GM20000 (cell line): ENCODE measurements at regions not wholly inside any gene's neighbourhood (a gene's known extent, or its start where the extent isn't known, plus 50 kb on each side); places are given as distances from the start of the nearest gene placed in this dataset.
"Not testable (repeated sequence)": the region's sequence is repeated elsewhere in the genome, so short reads cannot be mapped to it uniquely, and the experiment has no call there.

Experiments used
- DNase-seq: peaks from one replicate; pipeline ENCODE4 v3.0.0; 2012; ENCODE audit warnings: low spot score
- CTCF ChIP-seq: IDR thresholded peaks from 2 replicates; pipeline ENCODE4 v1.5.1; 2012; ENCODE audit warnings: mild to moderate bottlenecking, control low read depth; ENCODE audit errors: extremely low read depth, missing control alignments

DNA sequence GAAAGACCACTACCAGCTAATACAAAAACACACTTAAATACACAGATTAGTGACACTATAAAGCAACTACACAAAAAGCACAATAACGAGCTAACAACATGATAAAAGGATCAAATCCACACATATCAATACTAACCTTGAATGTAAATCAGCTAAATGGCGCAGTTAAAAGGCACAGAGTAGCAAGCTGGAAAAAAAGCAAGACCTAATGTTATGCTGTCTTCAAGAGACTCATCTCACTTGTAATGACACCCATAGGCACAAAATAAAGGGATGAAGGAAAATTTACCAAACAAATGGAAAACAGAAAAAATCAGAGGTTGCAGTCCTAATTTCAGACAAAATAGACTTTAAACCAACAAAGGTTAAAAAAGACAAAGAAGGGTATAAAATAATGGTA, 86.3 kb downstream of the NUS1 start:
- no peak for DNase-seq
- TF ChIP-seq CTCF, result no peak

- peak; percentile 53 for DNase-seq
Measured at GRCh38 chr6:117771403-117771802, 96.1 kb downstream of the NUS1 start.

DNA sequence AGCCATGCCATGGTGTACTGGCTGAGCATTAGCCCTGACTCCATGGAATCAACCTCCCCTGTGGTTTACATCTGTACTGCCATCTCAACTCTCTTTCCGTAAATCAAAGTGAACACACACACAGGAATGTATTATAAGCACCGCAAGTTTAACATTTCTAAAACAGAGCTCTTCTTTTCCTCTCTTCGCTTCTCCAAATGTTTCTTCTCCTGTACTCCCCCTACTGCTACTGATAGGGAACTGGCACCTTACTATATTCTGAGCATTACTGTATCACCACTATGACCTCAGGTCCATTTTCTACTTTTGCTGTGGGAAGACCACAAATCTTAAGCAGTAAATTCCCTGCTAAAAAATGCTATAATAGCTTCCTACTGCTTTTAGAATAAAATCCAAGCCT, 101.2 kb downstream of the NUS1 start:
- peak; percentile 5 for TF ChIP-seq CTCF
- DNase-seq, result no peak

More at GRCh38 chr6:117771403-117771802, 96.1 kb downstream of the NUS1 start:
- no peak for TF ChIP-seq CTCF

- no peak for DNase-seq
- TF ChIP-seq CTCF, result no peak
Measured at GRCh38 chr6:117781550-117781949, 106.3 kb downstream of the NUS1 start.

DNA sequence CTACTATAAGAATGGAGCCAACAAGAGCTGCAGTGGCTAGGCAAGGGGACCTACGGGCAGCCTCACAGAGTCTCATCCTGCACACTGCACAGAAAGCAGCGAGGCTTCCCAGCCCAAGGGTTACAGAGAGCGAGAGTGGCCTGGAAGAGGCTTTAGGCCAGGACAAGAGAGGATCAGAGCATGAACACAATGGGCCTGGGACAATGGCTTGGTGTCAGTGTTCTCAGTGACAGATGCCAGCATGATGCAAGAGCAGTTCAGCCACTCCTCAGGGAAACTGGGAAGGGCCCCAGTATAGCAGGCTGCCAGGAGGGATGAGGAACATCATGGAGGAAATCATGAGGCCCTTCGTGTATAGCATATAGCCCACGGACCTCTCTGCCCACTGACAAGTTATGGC, 108.0 kb downstream of the NUS1 start:
- no peak for TF ChIP-seq CTCF

DNA sequence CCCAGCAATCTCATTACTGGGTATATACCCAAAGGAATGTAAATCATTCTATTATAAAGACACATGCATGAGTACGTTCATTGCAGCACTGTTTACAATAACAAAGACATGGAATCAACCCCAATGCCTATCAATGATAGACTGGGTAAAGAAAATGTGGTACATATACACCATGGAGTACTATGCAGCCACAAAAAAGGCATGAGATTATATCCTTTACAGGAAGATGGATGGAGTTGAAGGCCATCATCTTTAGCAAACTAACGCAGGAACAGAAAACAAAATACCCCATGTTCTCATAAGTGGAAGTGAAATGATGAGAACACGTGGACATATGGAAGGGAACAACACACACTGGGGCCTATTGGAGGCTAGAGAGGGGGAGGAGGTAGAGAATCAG, 115.7 kb downstream of the NUS1 start:
- TF ChIP-seq CTCF, result no peak
- no peak for DNase-seq

More for the DNA sequence above, 108.0 kb downstream of the NUS1 start:
- no peak for DNase-seq

GRCh38 chr6:117795234-117795633, 111.8 kb upstream of the SLC35F1 start:
- TF ChIP-seq CTCF, result no peak
- DNase-seq, result no peak

- not testable (repeated sequence) for DNase-seq
Measured at GRCh38 chr6:117798819-117799218, 108.2 kb upstream of the SLC35F1 start.
